ENCODE measurements at regions not wholly inside any gene's neighbourhood (a gene's known extent, or its start where the extent isn't known, plus 50 kb on each side); places are given as distances from the start of the nearest gene placed in this dataset.
"Not testable (repeated sequence)": the region's sequence is repeated elsewhere in the genome, so short reads cannot be mapped to it uniquely, and the experiment has no call there.

DNA sequence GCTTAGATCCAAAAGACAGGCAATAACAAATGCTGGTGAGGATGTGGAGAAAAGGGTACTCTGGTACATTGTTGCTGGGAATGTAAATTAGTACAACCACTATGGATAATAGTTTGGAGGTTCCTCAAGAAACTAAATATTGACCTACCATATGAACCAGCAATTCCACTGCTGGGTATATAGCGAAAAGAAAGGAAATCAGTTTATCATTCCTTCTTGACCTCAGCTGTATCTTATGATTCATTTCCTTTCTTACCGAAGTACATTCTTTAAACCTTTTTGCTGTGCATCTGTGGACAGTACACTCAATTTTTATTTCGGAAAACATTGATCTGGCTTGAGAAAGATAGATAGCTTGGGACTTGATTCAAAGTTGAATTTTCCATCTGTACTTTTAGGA lies 183.2 kb upstream of the LRFN5 start:
- H3K4me3 ChIP-seq = no peak overlapping the region
- no peak for ATAC-seq
- TF ChIP-seq, protein P1, sequence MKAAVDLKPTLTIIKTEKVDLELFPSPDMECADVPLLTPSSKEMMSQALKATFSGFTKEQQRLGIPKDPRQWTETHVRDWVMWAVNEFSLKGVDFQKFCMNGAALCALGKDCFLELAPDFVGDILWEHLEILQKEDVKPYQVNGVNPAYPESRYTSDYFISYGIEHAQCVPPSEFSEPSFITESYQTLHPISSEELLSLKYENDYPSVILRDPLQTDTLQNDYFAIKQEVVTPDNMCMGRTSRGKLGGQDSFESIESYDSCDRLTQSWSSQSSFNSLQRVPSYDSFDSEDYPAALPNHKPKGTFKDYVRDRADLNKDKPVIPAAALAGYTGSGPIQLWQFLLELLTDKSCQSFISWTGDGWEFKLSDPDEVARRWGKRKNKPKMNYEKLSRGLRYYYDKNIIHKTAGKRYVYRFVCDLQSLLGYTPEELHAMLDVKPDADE (IDR thresholded peaks at IDR 0.05) = no peak
- no peak for TF ChIP-seq EZH2 (IDR thresholded peaks at IDR 0.05; ENCODE audit: low read depth, unreplicated experiment)
- TF ChIP-seq, protein P2, sequence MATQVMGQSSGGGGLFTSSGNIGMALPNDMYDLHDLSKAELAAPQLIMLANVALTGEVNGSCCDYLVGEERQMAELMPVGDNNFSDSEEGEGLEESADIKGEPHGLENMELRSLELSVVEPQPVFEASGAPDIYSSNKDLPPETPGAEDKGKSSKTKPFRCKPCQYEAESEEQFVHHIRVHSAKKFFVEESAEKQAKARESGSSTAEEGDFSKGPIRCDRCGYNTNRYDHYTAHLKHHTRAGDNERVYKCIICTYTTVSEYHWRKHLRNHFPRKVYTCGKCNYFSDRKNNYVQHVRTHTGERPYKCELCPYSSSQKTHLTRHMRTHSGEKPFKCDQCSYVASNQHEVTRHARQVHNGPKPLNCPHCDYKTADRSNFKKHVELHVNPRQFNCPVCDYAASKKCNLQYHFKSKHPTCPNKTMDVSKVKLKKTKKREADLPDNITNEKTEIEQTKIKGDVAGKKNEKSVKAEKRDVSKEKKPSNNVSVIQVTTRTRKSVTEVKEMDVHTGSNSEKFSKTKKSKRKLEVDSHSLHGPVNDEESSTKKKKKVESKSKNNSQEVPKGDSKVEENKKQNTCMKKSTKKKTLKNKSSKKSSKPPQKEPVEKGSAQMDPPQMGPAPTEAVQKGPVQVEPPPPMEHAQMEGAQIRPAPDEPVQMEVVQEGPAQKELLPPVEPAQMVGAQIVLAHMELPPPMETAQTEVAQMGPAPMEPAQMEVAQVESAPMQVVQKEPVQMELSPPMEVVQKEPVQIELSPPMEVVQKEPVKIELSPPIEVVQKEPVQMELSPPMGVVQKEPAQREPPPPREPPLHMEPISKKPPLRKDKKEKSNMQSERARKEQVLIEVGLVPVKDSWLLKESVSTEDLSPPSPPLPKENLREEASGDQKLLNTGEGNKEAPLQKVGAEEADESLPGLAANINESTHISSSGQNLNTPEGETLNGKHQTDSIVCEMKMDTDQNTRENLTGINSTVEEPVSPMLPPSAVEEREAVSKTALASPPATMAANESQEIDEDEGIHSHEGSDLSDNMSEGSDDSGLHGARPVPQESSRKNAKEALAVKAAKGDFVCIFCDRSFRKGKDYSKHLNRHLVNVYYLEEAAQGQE (IDR thresholded peaks at IDR 0.05; ENCODE audit: unreplicated experiment) = no peak
- no peak for TF ChIP-seq STAT1 (IDR thresholded peaks at IDR 0.05; ENCODE audit: unreplicated experiment)
- no peak for TF ChIP-seq POLR2AphosphoS5 (IDR thresholded peaks at IDR 0.05; ENCODE audit: low read depth)
- no peak for TF ChIP-seq ZNF331 (CRISPR knock-in tag; IDR thresholded peaks at IDR 0.05; ENCODE audit: low read depth)
- TF ChIP-seq CTCF (conservative IDR thresholded peaks at IDR 0.05; ENCODE audit: low read depth in 2 of 2) = no peak
- TF ChIP-seq CREB1 (CRISPR knock-in tag; IDR thresholded peaks at IDR 0.05; ENCODE audit: low read depth) = no peak
- TF ChIP-seq, protein P3, sequence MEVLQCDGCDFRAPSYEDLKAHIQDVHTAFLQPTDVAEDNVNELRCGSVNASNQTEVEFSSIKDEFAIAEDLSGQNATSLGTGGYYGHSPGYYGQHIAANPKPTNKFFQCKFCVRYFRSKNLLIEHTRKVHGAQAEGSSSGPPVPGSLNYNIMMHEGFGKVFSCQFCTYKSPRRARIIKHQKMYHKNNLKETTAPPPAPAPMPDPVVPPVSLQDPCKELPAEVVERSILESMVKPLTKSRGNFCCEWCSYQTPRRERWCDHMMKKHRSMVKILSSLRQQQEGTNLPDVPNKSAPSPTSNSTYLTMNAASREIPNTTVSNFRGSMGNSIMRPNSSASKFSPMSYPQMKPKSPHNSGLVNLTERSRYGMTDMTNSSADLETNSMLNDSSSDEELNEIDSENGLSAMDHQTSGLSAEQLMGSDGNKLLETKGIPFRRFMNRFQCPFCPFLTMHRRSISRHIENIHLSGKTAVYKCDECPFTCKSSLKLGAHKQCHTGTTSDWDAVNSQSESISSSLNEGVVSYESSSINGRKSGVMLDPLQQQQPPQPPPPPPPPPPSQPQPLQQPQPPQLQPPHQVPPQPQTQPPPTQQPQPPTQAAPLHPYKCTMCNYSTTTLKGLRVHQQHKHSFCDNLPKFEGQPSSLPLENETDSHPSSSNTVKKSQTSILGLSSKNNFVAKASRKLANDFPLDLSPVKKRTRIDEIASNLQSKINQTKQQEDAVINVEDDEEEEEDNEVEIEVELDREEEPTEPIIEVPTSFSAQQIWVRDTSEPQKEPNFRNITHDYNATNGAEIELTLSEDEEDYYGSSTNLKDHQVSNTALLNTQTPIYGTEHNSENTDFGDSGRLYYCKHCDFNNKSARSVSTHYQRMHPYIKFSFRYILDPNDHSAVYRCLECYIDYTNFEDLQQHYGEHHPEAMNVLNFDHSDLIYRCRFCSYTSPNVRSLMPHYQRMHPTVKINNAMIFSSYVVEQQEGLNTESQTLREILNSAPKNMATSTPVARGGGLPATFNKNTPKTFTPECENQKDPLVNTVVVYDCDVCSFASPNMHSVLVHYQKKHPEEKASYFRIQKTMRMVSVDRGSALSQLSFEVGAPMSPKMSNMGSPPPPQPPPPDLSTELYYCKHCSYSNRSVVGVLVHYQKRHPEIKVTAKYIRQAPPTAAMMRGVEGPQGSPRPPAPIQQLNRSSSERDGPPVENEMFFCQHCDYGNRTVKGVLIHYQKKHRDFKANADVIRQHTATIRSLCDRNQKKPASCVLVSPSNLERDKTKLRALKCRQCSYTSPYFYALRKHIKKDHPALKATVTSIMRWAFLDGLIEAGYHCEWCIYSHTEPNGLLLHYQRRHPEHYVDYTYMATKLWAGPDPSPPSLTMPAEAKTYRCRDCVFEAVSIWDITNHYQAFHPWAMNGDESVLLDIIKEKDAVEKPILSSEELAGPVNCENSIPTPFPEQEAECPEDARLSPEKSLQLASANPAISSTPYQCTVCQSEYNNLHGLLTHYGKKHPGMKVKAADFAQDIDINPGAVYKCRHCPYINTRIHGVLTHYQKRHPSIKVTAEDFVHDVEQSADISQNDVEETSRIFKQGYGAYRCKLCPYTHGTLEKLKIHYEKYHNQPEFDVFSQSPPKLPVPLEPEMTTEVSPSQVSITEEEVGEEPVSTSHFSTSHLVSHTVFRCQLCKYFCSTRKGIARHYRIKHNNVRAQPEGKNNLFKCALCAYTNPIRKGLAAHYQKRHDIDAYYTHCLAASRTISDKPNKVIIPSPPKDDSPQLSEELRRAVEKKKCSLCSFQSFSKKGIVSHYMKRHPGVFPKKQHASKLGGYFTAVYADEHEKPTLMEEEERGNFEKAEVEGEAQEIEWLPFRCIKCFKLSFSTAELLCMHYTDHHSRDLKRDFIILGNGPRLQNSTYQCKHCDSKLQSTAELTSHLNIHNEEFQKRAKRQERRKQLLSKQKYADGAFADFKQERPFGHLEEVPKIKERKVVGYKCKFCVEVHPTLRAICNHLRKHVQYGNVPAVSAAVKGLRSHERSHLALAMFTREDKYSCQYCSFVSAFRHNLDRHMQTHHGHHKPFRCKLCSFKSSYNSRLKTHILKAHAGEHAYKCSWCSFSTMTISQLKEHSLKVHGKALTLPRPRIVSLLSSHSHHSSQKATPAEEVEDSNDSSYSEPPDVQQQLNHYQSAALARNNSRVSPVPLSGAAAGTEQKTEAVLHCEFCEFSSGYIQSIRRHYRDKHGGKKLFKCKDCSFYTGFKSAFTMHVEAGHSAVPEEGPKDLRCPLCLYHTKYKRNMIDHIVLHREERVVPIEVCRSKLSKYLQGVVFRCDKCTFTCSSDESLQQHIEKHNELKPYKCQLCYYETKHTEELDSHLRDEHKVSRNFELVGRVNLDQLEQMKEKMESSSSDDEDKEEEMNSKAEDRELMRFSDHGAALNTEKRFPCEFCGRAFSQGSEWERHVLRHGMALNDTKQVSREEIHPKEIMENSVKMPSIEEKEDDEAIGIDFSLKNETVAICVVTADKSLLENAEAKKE (CRISPR knock-in tag; IDR thresholded peaks at IDR 0.05) = no peak
- Mint-ChIP-seq H3K4me3 (no peak overlapping the region), H3K36me3 (ENCODE audit: low read depth) (no peaks in the 10 kb centered on the region), H3K9me3 (no peaks in the 10 kb centered on the region), H3K27ac (no peak overlapping the region), H3K27me3 (ENCODE audit: insufficient read depth, low read depth, poor library complexity) (peaks cover 2% of the 10 kb centered on the region), H3K4me1 (peaks cover 18% of the 10 kb centered on the region; the same call in 2 of the 3 replicates)
- DNase-seq (ENCODE audit: low spot score) = no peak
- no peak overlapping the region for H3K27ac ChIP-seq (ENCODE audit: low read depth)
- H3K36me3 ChIP-seq (ENCODE audit: insufficient read depth) = no peaks in the 10 kb centered on the region; the same call in 1 of the 2 replicates
- no peaks in the 10 kb centered on the region for H4K20me1 ChIP-seq (replicated peaks; ENCODE audit: insufficient read depth)
- H2AFZ ChIP-seq = no peak overlapping the region
- H3K27me3 ChIP-seq (ENCODE audit: insufficient read depth) = no peaks in the 10 kb centered on the region
- no peak overlapping the region for H3K4me2 ChIP-seq
- H3F3A ChIP-seq (replicated peaks; ENCODE audit: low read depth) = no peaks in the 10 kb centered on the region
- H3K9me2 ChIP-seq (ENCODE audit: insufficient read depth) = 0 out of 2 replicates have a peak, but pooled peaks cover 3% of the 10 kb centered on the region
- H3K79me2 ChIP-seq (replicated peaks; ENCODE audit: insufficient read depth) = no peaks in the 10 kb centered on the region
- peaks cover 10% of the 10 kb centered on the region for H3K4me1 ChIP-seq (ENCODE audit: insufficient read depth)

DNA sequence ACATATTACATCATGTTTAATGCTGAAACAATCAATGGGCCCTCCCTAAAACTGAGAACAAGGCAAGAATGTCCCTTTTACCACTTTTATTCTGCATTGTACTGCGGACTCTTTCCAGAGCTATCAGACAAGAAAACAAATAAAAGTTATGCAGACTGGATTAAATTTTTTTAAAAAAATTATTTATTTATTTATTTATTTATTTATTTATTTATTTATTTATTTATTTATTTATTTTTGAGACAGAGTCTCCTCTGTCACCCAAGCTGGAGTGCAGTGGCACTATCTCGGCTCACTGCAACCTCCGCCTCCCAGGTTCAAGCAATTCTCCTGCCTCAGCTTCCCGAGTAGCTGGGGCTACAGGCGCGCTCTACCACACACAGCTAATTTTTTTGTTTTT lies 185.4 kb upstream of the LRFN5 start:
- peaks cover 19% of the 10 kb centered on the region; the same call in 2 of the 3 replicates for H3K4me1 Mint-ChIP-seq
- not testable (repeated sequence) for H3K36me3 ChIP-seq (ENCODE audit: insufficient read depth)

More for the DNA sequence above, 185.4 kb upstream of the LRFN5 start:
- not testable (repeated sequence) for H3K4me3 ChIP-seq; H3K4me3 Mint-ChIP-seq; H4K20me1 ChIP-seq (replicated peaks; ENCODE audit: insufficient read depth); H3K9me3 Mint-ChIP-seq; H2AFZ ChIP-seq; ATAC-seq; H3K27ac Mint-ChIP-seq; H3K27me3 ChIP-seq (ENCODE audit: insufficient read depth); H3K79me2 ChIP-seq (replicated peaks; ENCODE audit: insufficient read depth); H3K36me3 Mint-ChIP-seq (ENCODE audit: low read depth); H3K4me2 ChIP-seq; DNase-seq (ENCODE audit: low spot score); H3K9me2 ChIP-seq (ENCODE audit: insufficient read depth); H3K27me3 Mint-ChIP-seq (ENCODE audit: insufficient read depth, low read depth, poor library complexity); H3K27ac ChIP-seq (ENCODE audit: low read depth); H3F3A ChIP-seq (replicated peaks; ENCODE audit: low read depth)
- peaks cover 27% of the 10 kb centered on the region for H3K4me1 ChIP-seq (ENCODE audit: insufficient read depth)

Data from GM23338 (cell line).